H1 (cell line): ENCODE measurements at regions not wholly inside any gene's neighbourhood (a gene's known extent, or its start where the extent isn't known, plus 50 kb on each side); places are given as distances from the start of the nearest gene placed in this dataset.

Experiments used
- CTCF ChIP-seq, 3 experiments: IDR thresholded peaks; 1 replicate in 2 of 3; 2 replicates in 1 of 3; pipeline versions ENCODE4 v1.5.1 to v1.6.1; 2011; ENCODE audit warnings: low read length in 3 of 3, mild to moderate bottlenecking in 3 of 3, inconsistent platforms in 2 of 3, low read depth in 1 of 3, moderate library complexity in 1 of 3; ENCODE audit not compliant: insufficient read depth in 1 of 3; ENCODE audit errors: control extremely low read depth in 1 of 3
- EP300 ChIP-seq, 2 experiments: IDR thresholded peaks; 1 replicate in 1 of 2; 2 replicates in 1 of 2; pipeline ENCODE4 v1.6.1; 2011 to 2012; ENCODE audit warnings: low read depth in 2 of 2, low read length in 2 of 2, mild to moderate bottlenecking in 2 of 2, borderline replicate concordance in 1 of 2, inconsistent platforms in 1 of 2, moderate library complexity in 1 of 2
- EZH2 ChIP-seq: fragments of 200-600 bp; sonication (generic); IDR thresholded peaks from 2 replicates; pipeline ENCODE4 v1.7.1; 2012; ENCODE audit warnings: low read depth, mild to moderate bottlenecking, moderate library complexity, low read length, inconsistent platforms; ENCODE audit not compliant: severe bottlenecking
- GABPA ChIP-seq: IDR thresholded peaks from 2 replicates; pipeline ENCODE4 v1.6.1; 2011; ENCODE audit warnings: mild to moderate bottlenecking, low read length, moderate library complexity, borderline replicate concordance; ENCODE audit not compliant: insufficient read depth
- KDM1A ChIP-seq: fragments of 200-600, 300-600 bp; sonication (generic); IDR thresholded peaks from 2 replicates; pipeline ENCODE4 v1.7.1; 2016; ENCODE audit warnings: mild to moderate bottlenecking, low read length, borderline replicate concordance
- KDM4A ChIP-seq: IDR thresholded peaks from one replicate; pipeline ENCODE4 v1.7.1; 2012; ENCODE audit warnings: low read depth, mild to moderate bottlenecking, moderate library complexity, low read length, inconsistent platforms; ENCODE audit not compliant: severe bottlenecking
- MAFK ChIP-seq: IDR thresholded peaks from 2 replicates; pipeline ENCODE4 v1.6.1; 2012; ENCODE audit warnings: low read depth, mild to moderate bottlenecking, improper control_type of control experiment, low read length
- MAX ChIP-seq: IDR thresholded peaks from 2 replicates; pipeline ENCODE4 v1.6.1; 2012; ENCODE audit warnings: inconsistent platforms
- RAD21 ChIP-seq, 2 experiments: IDR thresholded peaks in 1 of 2; conservative IDR thresholded peaks in 1 of 2; 2 replicates each; pipeline ENCODE4 v1.6.1; 2011; ENCODE audit warnings: low read depth in 2 of 2, low read length in 2 of 2, improper control_type of control experiment in 1 of 2, inconsistent platforms in 1 of 2, mild to moderate bottlenecking in 1 of 2, moderate library complexity in 1 of 2
- SRF ChIP-seq: IDR thresholded peaks from 2 replicates; pipeline ENCODE4 v1.6.1; 2011; ENCODE audit warnings: mild to moderate bottlenecking, low read depth, low read length, moderate library complexity

- TF ChIP-seq MAFK (no peak), MAX (no peak), RAD21 (IDR thresholded peaks at IDR 0.05 in 1 of 2, conservative IDR thresholded peaks at IDR 0.05 in 1 of 2; ENCODE audit: low read depth in 2 of 2, low read length in 2 of 2) (no peak), CTCF (IDR thresholded peaks at IDR 0.05; ENCODE audit: control extremely low read depth in 1 of 3, insufficient read depth in 1 of 3, low read depth in 1 of 3, low read length in 3 of 3) (no peak), EZH2 (no peak), KDM4A (no peak), EP300 (IDR thresholded peaks at IDR 0.05; ENCODE audit: borderline replicate concordance in 1 of 2, low read depth in 2 of 2, low read length in 2 of 2) (no peak), KDM1A (no peak), GABPA (no peak), SRF (no peak)
Observed at GRCh38 chr2:143981428-143981827, 538.5 kb downstream of the ZEB2 start.
